A673 (cell line): ENCODE measurements at regions not wholly inside any gene's neighbourhood (a gene's known extent, or its start where the extent isn't known, plus 50 kb on each side); places are given as distances from the start of the nearest gene placed in this dataset.
"Not testable (repeated sequence)": the region's sequence is repeated elsewhere in the genome, so short reads cannot be mapped to it uniquely, and the experiment has no call there.

Source experiments
- CTCF ChIP-seq: fragments of 300-800, 200-600 bp; sonication (generic); conservative IDR thresholded peaks from 2 replicates; pipeline ENCODE4 v1.5.1; 2017; ENCODE audit warnings: low read depth, mild to moderate bottlenecking, antibody characterized with exemption, low read length, moderate library complexity, mixed read lengths
- EZH2 ChIP-seq: fragments of 200-600 bp; sonication (generic); IDR thresholded peaks from 2 replicates; pipeline ENCODE4 v1.6.1; 2017; ENCODE audit warnings: borderline replicate concordance, low read depth, mild to moderate bottlenecking, mixed read lengths, antibody characterized with exemption, low read length; ENCODE audit not compliant: poor library complexity, severe bottlenecking

DNA sequence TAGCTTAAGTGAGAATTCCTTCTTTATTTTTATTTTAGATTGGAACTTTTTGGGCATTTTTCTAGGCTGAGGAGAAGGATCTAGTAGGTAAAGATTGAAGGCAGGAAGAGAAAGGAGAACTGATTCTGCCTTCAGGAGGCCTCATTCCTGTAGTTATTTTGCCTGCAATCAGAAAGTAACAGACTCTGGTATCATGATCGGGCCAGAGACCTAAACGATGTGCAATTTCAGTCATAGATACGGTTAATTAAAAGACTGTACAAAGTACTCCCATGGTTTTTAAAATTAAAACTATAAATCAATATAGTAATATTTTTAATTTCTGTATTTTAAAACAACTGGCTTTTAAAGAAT is 54.7 kb upstream of the NOTCH2NLA start:
- TF ChIP-seq CTCF, EZH2: not testable (repeated sequence)
